ENCODE measurements at regions not wholly inside any gene's neighbourhood (a gene's known extent, or its start where the extent isn't known, plus 50 kb on each side); places are given as distances from the start of the nearest gene placed in this dataset.

- H3K4me1 ChIP-seq (ENCODE audit: insufficient read depth, low read length, severe bottlenecking) = no peaks in the 10 kb centered on the region
- TF ChIP-seq CTCF (IDR thresholded peaks at IDR 0.05; ENCODE audit: low read length) (no peak), EZH2 (IDR thresholded peaks at IDR 0.05; ENCODE audit: borderline replicate concordance, low read length) (no peak)
- H3K4me2 ChIP-seq (ENCODE audit: low read length) = no peak overlapping the region
- H3K36me3 ChIP-seq (ENCODE audit: insufficient read depth, low read length) = no peaks in the 10 kb centered on the region
- H3K27me3 ChIP-seq (ENCODE audit: insufficient read depth, low read length) = no peaks in the 10 kb centered on the region
- no peak overlapping the region for H2AFZ ChIP-seq (ENCODE audit: low read length)
- H3K9me2 ChIP-seq (ENCODE audit: low read depth, low read length) = no peaks in the 10 kb centered on the region
- H3K9me3 ChIP-seq (ENCODE audit: low read length) = no peaks in the 10 kb centered on the region
- no peaks in the 10 kb centered on the region for H3K79me2 ChIP-seq (ENCODE audit: insufficient read depth, low read length)
- no peak overlapping the region for H3K4me3 ChIP-seq (ENCODE audit: low read depth, low read length, poor library complexity, severe bottlenecking)
- no peaks in the 10 kb centered on the region for H4K20me1 ChIP-seq (ENCODE audit: insufficient read depth, low read length)
- H3K27ac ChIP-seq (ENCODE audit: low read depth, low read length, poor library complexity, severe bottlenecking) = no peak overlapping the region
- no peaks in the 10 kb centered on the region for H3F3A ChIP-seq (ENCODE audit: insufficient read depth, low read length)
- no peak overlapping the region for H3K9ac ChIP-seq (ENCODE audit: low read length)
Measured at GRCh38 chr2:172294983-172295382, 132.4 kb upstream of the ITGA6 start.

GRCh38 chr2:172295677-172296076 is 131.7 kb upstream of the ITGA6 start:
- no peak overlapping the region for H3K9ac ChIP-seq (ENCODE audit: low read length)
- no peaks in the 10 kb centered on the region for H3K27me3 ChIP-seq (ENCODE audit: insufficient read depth, low read length)
- H3K9me3 ChIP-seq (ENCODE audit: low read length) = no peaks in the 10 kb centered on the region
- no peak for TF ChIP-seq EZH2 (IDR thresholded peaks at IDR 0.05; ENCODE audit: borderline replicate concordance, low read length)
- no peak for TF ChIP-seq CTCF (IDR thresholded peaks at IDR 0.05; ENCODE audit: low read length)
- H3F3A ChIP-seq (ENCODE audit: insufficient read depth, low read length) = no peaks in the 10 kb centered on the region
- no peaks in the 10 kb centered on the region for H3K4me1 ChIP-seq (ENCODE audit: insufficient read depth, low read length, severe bottlenecking)
- H2AFZ ChIP-seq (ENCODE audit: low read length) = no peak overlapping the region
- no peaks in the 10 kb centered on the region for H3K79me2 ChIP-seq (ENCODE audit: insufficient read depth, low read length)
- H3K36me3 ChIP-seq (ENCODE audit: insufficient read depth, low read length) = no peaks in the 10 kb centered on the region
- no peak overlapping the region for H3K4me2 ChIP-seq (ENCODE audit: low read length)
- no peaks in the 10 kb centered on the region for H3K9me2 ChIP-seq (ENCODE audit: low read depth, low read length)
- H3K27ac ChIP-seq (ENCODE audit: low read depth, low read length, poor library complexity, severe bottlenecking) = no peak overlapping the region
- H3K4me3 ChIP-seq (ENCODE audit: low read depth, low read length, poor library complexity, severe bottlenecking) = no peak overlapping the region
- H4K20me1 ChIP-seq (ENCODE audit: insufficient read depth, low read length) = no peaks in the 10 kb centered on the region

- H3K79me2 ChIP-seq (ENCODE audit: insufficient read depth, low read length) = no peaks in the 10 kb centered on the region
- H3K4me2 ChIP-seq (ENCODE audit: low read length) = no peak overlapping the region
- H2AFZ ChIP-seq (ENCODE audit: low read length) = no peak overlapping the region
- no peaks in the 10 kb centered on the region for H3K4me1 ChIP-seq (ENCODE audit: insufficient read depth, low read length, severe bottlenecking)
- H3K9ac ChIP-seq (ENCODE audit: low read length) = no peak overlapping the region
- no peaks in the 10 kb centered on the region for H4K20me1 ChIP-seq (ENCODE audit: insufficient read depth, low read length)
- H3K4me3 ChIP-seq (ENCODE audit: low read depth, low read length, poor library complexity, severe bottlenecking) = no peak overlapping the region
- no peaks in the 10 kb centered on the region for H3F3A ChIP-seq (ENCODE audit: insufficient read depth, low read length)
- TF ChIP-seq CTCF (IDR thresholded peaks at IDR 0.05; ENCODE audit: low read length) (no peak), EZH2 (IDR thresholded peaks at IDR 0.05; ENCODE audit: borderline replicate concordance, low read length) (no peak)
- no peaks in the 10 kb centered on the region for H3K9me2 ChIP-seq (ENCODE audit: low read depth, low read length)
- H3K36me3 ChIP-seq (ENCODE audit: insufficient read depth, low read length) = no peaks in the 10 kb centered on the region
- H3K27ac ChIP-seq (ENCODE audit: low read depth, low read length, poor library complexity, severe bottlenecking) = no peak overlapping the region
- H3K27me3 ChIP-seq (ENCODE audit: insufficient read depth, low read length) = no peaks in the 10 kb centered on the region
- no peaks in the 10 kb centered on the region for H3K9me3 ChIP-seq (ENCODE audit: low read length)
Measured at GRCh38 chr2:172296267-172297046, 130.9 kb upstream of the ITGA6 start.

Measured in OCI-LY1 (cell line).